ENCODE measurements at regions not wholly inside any gene's neighbourhood (a gene's known extent, or its start where the extent isn't known, plus 50 kb on each side); places are given as distances from the start of the nearest gene placed in this dataset.
A peak's percentile ranks its signal among the peaks of the same experiment; 100 is the strongest.

GRCh38 chr14:21924479-21924878 is 250.9 kb upstream of the OR4E1 start:
- no peak overlapping the region for H3K4me3 ChIP-seq (ENCODE audit: extremely low read depth in 1 of 4, insufficient read depth in 2 of 4, low read depth in 3 of 4, low read length in 4 of 4)
- H3K9me3 ChIP-seq (ENCODE audit: insufficient read depth in 2 of 2, low read depth in 1 of 2, low read length in 1 of 2): no peaks in the 10 kb centered on the region
- no peak overlapping the region for H4K91ac ChIP-seq (replicated peaks; ENCODE audit: insufficient read length, low read length)
- no peak overlapping the region for H3K18ac ChIP-seq (ENCODE audit: extremely low read depth, low read length)
- H3K79me1 ChIP-seq (ENCODE audit: low read depth, low read length): no peaks in the 10 kb centered on the region
- no peaks in the 10 kb centered on the region for H3K4me1 ChIP-seq (replicated peaks in 1 of 4; ENCODE audit: control insufficient read depth in 3 of 4, insufficient read depth in 4 of 4, low read length in 3 of 4)
- H3K79me2 ChIP-seq (ENCODE audit: control insufficient read depth in 1 of 2, insufficient read depth in 2 of 2, low read length in 2 of 2): no peaks in the 10 kb centered on the region
- FAIRE-seq (no peak), DNase-seq (ENCODE audit: low read depth in 1 of 2, low spot score in 2 of 2) (no peak)
- no peaks in the 10 kb centered on the region for H3K23me2 ChIP-seq (ENCODE audit: low read depth, low read length)
- H2BK5ac ChIP-seq (ENCODE audit: low read depth, low read length): no peak overlapping the region
- H2BK12ac ChIP-seq (ENCODE audit: low read depth, low read length): no peak overlapping the region
- POLR2A ChIA-PET (ENCODE audit: partially characterized antibody): no interaction called here
- H4K20me1 ChIP-seq (replicated peaks in 1 of 2; ENCODE audit: control insufficient read depth in 1 of 2, insufficient read depth in 2 of 2, low read length in 2 of 2): no peaks in the 10 kb centered on the region
- H3K4ac ChIP-seq (replicated peaks; ENCODE audit: insufficient read length, low read depth, low read length): no peak overlapping the region
- CTCF ChIA-PET (ENCODE audit: partially characterized antibody): interaction anchor here (0.7 to 2.6 kb wide), 5 partner anchors 10 to 98 kb away, joined by 3 to 15 read pairs (median 4); no protein-coding TSS in a partner anchor
- H4K5ac ChIP-seq (ENCODE audit: insufficient read length, low read depth, low read length): no peak overlapping the region
- no peak overlapping the region for H3K27ac ChIP-seq (ENCODE audit: low read depth, low read length)
- no peaks in the 10 kb centered on the region for H3K27me3 ChIP-seq (replicated peaks in 1 of 4; ENCODE audit: control insufficient read depth in 3 of 4, extremely low read depth in 1 of 4, insufficient read depth in 3 of 4, low read length in 3 of 4)
- H2AFZ ChIP-seq (ENCODE audit: low read length): no peak overlapping the region
- no peak overlapping the region for H2AK5ac ChIP-seq (ENCODE audit: low read depth, low read length)
- H2BK120ac ChIP-seq (replicated peaks; ENCODE audit: low read depth, low read length): no peak overlapping the region
- H3K14ac ChIP-seq (ENCODE audit: insufficient read length): no peak overlapping the region
- no peak overlapping the region for H4K8ac ChIP-seq (ENCODE audit: extremely low read depth, insufficient read depth, low read length)
- H3K56ac ChIP-seq (replicated peaks; ENCODE audit: insufficient read length, low read depth, low read length): no peak overlapping the region
- H2BK15ac ChIP-seq (ENCODE audit: low read length): no peak overlapping the region
- no peak overlapping the region for H3K9ac ChIP-seq (replicated peaks in 1 of 4; ENCODE audit: extremely low read depth in 1 of 4, low read depth in 3 of 4, low read length in 3 of 4)
- H3K36me3 ChIP-seq (ENCODE audit: control insufficient read depth in 2 of 4, insufficient read depth in 4 of 4, low read length in 3 of 4): no peaks in the 10 kb centered on the region
- H3K23ac ChIP-seq (ENCODE audit: insufficient read length): no peak overlapping the region
- WGBS, 2 experiments (ENCODE audit: extremely low coverage in 1 of 2, insufficient coverage in 1 of 2, insufficient read length in 1 of 2, insufficient replicate concordance in 2 of 2, low coverage in 1 of 2, low lambda C conversion rate in 2 of 2, missing lambda C conversion rate in 1 of 2): 80% methylated on average over 5 of the region's 5 CpGs; no CpG with 5 or more reads in 1 of the 2 experiments
- H3K4me2 ChIP-seq (ENCODE audit: insufficient read depth in 1 of 2, low read depth in 2 of 2, low read length in 2 of 2): no peak overlapping the region
- H2BK20ac ChIP-seq (ENCODE audit: low read length): no peak overlapping the region
- TF ChIP-seq CHD2 (IDR thresholded peaks at IDR 0.05; ENCODE audit: low read length): no peak
- TF ChIP-seq RXRA (IDR thresholded peaks at IDR 0.05; ENCODE audit: insufficient read depth, low read depth, low read length): no peak
- peak; percentile 78 for TF ChIP-seq E2F6 (IDR thresholded peaks at IDR 0.05)
- TF ChIP-seq CTCF (IDR thresholded peaks at IDR 0.05; ENCODE audit: control extremely low read depth in 1 of 3, insufficient read depth in 1 of 3, low read depth in 1 of 3, low read length in 3 of 3): peak in 2 of 3 experiments; percentile 28 to 37; a peak in 2 of 4 replicates
- no peak for TF ChIP-seq SIX5 (IDR thresholded peaks at IDR 0.05; ENCODE audit: low read depth, low read length)
- TF ChIP-seq YY1 (IDR thresholded peaks at IDR 0.05; ENCODE audit: low read depth, low read length): no peak
- TF ChIP-seq BCL11A (IDR thresholded peaks at IDR 0.05; ENCODE audit: low read depth in 2 of 2, low read length in 2 of 2): no peak
- no peak for TF ChIP-seq MAFK (IDR thresholded peaks at IDR 0.05; ENCODE audit: low read depth, low read length)
- TF ChIP-seq SIRT6 (IDR thresholded peaks at IDR 0.05; ENCODE audit: low read length): no peak
- no peak for TF ChIP-seq BACH1 (IDR thresholded peaks at IDR 0.05; ENCODE audit: low read length)
- TF ChIP-seq POLR2A (IDR thresholded peaks at IDR 0.05; ENCODE audit: control extremely low read depth in 1 of 2, low read depth in 2 of 2, low read length in 2 of 2): no peak
- TF ChIP-seq TEAD4 (IDR thresholded peaks at IDR 0.05; ENCODE audit: low read depth, low read length): no peak
- TF ChIP-seq POLR2AphosphoS5 (IDR thresholded peaks at IDR 0.05; ENCODE audit: low read depth, low read length): no peak
- TF ChIP-seq SP2 (IDR thresholded peaks at IDR 0.05; ENCODE audit: low read length): no peak
